ENCODE measurements at regions not wholly inside any gene's neighbourhood (a gene's known extent, or its start where the extent isn't known, plus 50 kb on each side); places are given as distances from the start of the nearest gene placed in this dataset.

DNA sequence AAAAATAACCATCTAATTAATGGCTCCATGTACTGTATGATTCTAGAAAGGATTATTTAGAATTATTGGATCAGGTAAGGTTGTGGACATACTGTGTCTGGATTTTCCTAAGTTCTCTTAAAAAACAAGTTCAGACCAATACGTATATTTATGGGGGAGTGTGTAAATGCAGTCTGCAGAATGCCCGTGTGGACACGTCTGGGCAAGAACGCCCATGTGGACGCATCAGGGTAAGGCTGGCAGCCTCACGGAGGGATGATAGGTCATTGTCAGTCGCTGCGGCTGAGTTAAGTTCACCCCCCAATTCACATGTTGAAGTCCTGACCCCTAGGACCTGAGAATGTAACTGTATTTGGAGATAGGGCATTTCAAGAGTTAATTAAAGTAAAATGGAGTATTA lies 160.0 kb upstream of the SHH start:
- H3K9ac ChIP-seq (ENCODE audit: low read depth, low read length), result no peak overlapping the region
- no peaks in the 10 kb centered on the region for H4K20me1 ChIP-seq (ENCODE audit: insufficient read depth, low read length)
- no peaks in the 10 kb centered on the region for H3K36me3 ChIP-seq (ENCODE audit: control insufficient read depth, insufficient read depth, low read length)
- WGBS, 2 experiments (ENCODE audit: extremely low coverage in 2 of 2, insufficient read length in 1 of 2), result 80% methylated on average over 1 of the region's 8 CpGs; no CpG with 5 or more reads in 1 of the 2 experiments
- H3K4me2 ChIP-seq (ENCODE audit: low read depth, low read length), result no peak overlapping the region
- CTCF ChIA-PET, result no interaction called here
- H3K27me3 ChIP-seq (ENCODE audit: control insufficient read depth, insufficient read depth, low read length), result no peaks in the 10 kb centered on the region
- DNase-seq, result no peak
- intact Hi-C loops (cut with micrococcal nuclease) (no loop called here), in situ Hi-C loops (cut with MboI; ENCODE audit: low sequenced_read_pairs) (no loop called here), dilution Hi-C loops (cut with HindIII; ENCODE audit: low sequenced_read_pairs, unreplicated experiment) (no loop called here)
- H2BK120ac ChIP-seq (ENCODE audit: low read depth, low read length), result no peak overlapping the region
- H4K8ac ChIP-seq (ENCODE audit: low read depth in 2 of 2, low read length in 2 of 2), result no peak overlapping the region
- no peak overlapping the region for H2BK15ac ChIP-seq (ENCODE audit: low read depth, low read length)
- no peak for ATAC-seq (ENCODE audit: low read depth)
- H3K23ac ChIP-seq (ENCODE audit: low read depth, low read length), result no peak overlapping the region
- no peak overlapping the region for H3K4me3 ChIP-seq (ENCODE audit: insufficient read depth, low read depth, low read length)
- no peak overlapping the region for H3K14ac ChIP-seq (replicated peaks; ENCODE audit: low read depth, low read length)
- no peak overlapping the region for H4K5ac ChIP-seq (ENCODE audit: low read depth, low read length)
- POLR2A ChIA-PET (ENCODE audit: unreplicated experiment), result no interaction called here
- no peak overlapping the region for H3K4ac ChIP-seq (ENCODE audit: low read depth, low read length)
- H2BK20ac ChIP-seq (ENCODE audit: low read depth, low read length), result no peak overlapping the region
- H2AK5ac ChIP-seq (ENCODE audit: low read depth, low read length), result no peak overlapping the region
- no peak overlapping the region for H3K27ac ChIP-seq (ENCODE audit: insufficient read depth, low read length)
- BruUV-seq (replicated peaks), result no TSS peak
- no peak overlapping the region for H2BK5ac ChIP-seq (ENCODE audit: low read depth, low read length, poor library complexity, severe bottlenecking)
- no peak overlapping the region for H2AFZ ChIP-seq (replicated peaks; ENCODE audit: low read length, poor library complexity)
- H3K18ac ChIP-seq (ENCODE audit: low read depth, low read length), result no peak overlapping the region
- no peaks in the 10 kb centered on the region for H3K9me1 ChIP-seq (ENCODE audit: insufficient read depth, low read length)
- H3K9me3 ChIP-seq (ENCODE audit: control insufficient read depth, insufficient read depth, low read length), result peaks cover 22% of the 10 kb centered on the region
- no peak overlapping the region for H2AK9ac ChIP-seq (replicated peaks; ENCODE audit: low read depth, low read length, poor library complexity)
- no peaks in the 10 kb centered on the region for H3K4me1 ChIP-seq (ENCODE audit: control insufficient read depth, insufficient read depth, low read length)
- no peak for TF ChIP-seq USF2 (IDR thresholded peaks at IDR 0.05; ENCODE audit: low read depth, low read length)
- no peak for TF ChIP-seq CHD1 (IDR thresholded peaks at IDR 0.05; ENCODE audit: low read depth, low read length)
- TF ChIP-seq, protein P1, sequence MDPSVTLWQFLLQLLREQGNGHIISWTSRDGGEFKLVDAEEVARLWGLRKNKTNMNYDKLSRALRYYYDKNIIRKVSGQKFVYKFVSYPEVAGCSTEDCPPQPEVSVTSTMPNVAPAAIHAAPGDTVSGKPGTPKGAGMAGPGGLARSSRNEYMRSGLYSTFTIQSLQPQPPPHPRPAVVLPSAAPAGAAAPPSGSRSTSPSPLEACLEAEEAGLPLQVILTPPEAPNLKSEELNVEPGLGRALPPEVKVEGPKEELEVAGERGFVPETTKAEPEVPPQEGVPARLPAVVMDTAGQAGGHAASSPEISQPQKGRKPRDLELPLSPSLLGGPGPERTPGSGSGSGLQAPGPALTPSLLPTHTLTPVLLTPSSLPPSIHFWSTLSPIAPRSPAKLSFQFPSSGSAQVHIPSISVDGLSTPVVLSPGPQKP (IDR thresholded peaks at IDR 0.05; ENCODE audit: borderline replicate concordance, low read depth, low read length), result no peak
- TF ChIP-seq MAZ (IDR thresholded peaks at IDR 0.05; ENCODE audit: borderline replicate concordance, low read depth, low read length), result no peak
- no peak for TF ChIP-seq CEBPB (IDR thresholded peaks at IDR 0.05; ENCODE audit: low read depth, low read length)
- TF ChIP-seq CTCF (conservative IDR thresholded peaks at IDR 0.05; ENCODE audit: low read depth, low read length), result no peak
- TF ChIP-seq RFX5 (IDR thresholded peaks at IDR 0.05; ENCODE audit: low read depth, low read length), result no peak
- no peak for TF ChIP-seq BHLHE40 (IDR thresholded peaks at IDR 0.05; ENCODE audit: low read depth, low read length)
- no peak for TF ChIP-seq MAFK (IDR thresholded peaks at IDR 0.05; ENCODE audit: low read depth, low read length)
- no peak for TF ChIP-seq SMC3 (IDR thresholded peaks at IDR 0.05; ENCODE audit: low read depth, low read length)
- no peak overlapping the region for H4K91ac ChIP-seq (ENCODE audit: insufficient read depth, low read depth, low read length)
- no peak overlapping the region for H3K56ac ChIP-seq (ENCODE audit: extremely low read depth, insufficient read depth, low read length)
- no peaks in the 10 kb centered on the region for H3K79me1 ChIP-seq (ENCODE audit: low read depth in 1 of 2, low read length in 2 of 2)
